Smooth muscle cell (in vitro differentiated cells): ENCODE measurements at regions not wholly inside any gene's neighbourhood (a gene's known extent, or its start where the extent isn't known, plus 50 kb on each side); places are given as distances from the start of the nearest gene placed in this dataset.

Experiments
- DNase-seq: peaks from one replicate; lab custom pipeline; 2025; ENCODE audit not compliant: unreplicated experiment; lab: John Stamatoyannopoulos, UW
- H2AFZ ChIP-seq: fragments of 200-600 bp; sonication (generic); 2 replicates; pipeline ENCODE4 v1.6.0; 2016; ENCODE audit warnings: antibody characterized with exemption, low read depth, mild to moderate bottlenecking
- H3F3A ChIP-seq: fragments of 200-600 bp; sonication (generic); 2 replicates; pipeline ENCODE4 v1.6.0; 2017; ENCODE audit warnings: antibody characterized with exemption, low read depth
- H3K27ac ChIP-seq: fragments of 200-600 bp; sonication (generic); 2 replicates; pipeline ENCODE4 v1.5.1; 2016; ENCODE audit warnings: low read depth, mild to moderate bottlenecking
- H3K27me3 ChIP-seq: fragments of 200-600 bp; sonication (generic); 2 replicates; pipeline ENCODE4 v1.6.1; 2016; ENCODE audit warnings: low read depth, mild to moderate bottlenecking
- H3K36me3 ChIP-seq: fragments of 200-600 bp; sonication (generic); 2 replicates; pipeline ENCODE4 v1.5.1; 2016; ENCODE audit warnings: low read depth
- H3K4me1 ChIP-seq: fragments of 200-600 bp; sonication (generic); 2 replicates; pipeline ENCODE4 v1.5.1; 2016; ENCODE audit warnings: low read depth
- H3K4me2 ChIP-seq: fragments of 200-600 bp; sonication (generic); 2 replicates; pipeline ENCODE4 v1.6.0; 2016; ENCODE audit warnings: mild to moderate bottlenecking
- H3K4me3 ChIP-seq: fragments of 200-600 bp; sonication (generic); 2 replicates; pipeline ENCODE4 v1.5.1; 2016; ENCODE audit warnings: mild to moderate bottlenecking
- H3K79me2 ChIP-seq: fragments of 200-600 bp; sonication (generic); 2 replicates; pipeline ENCODE4 v1.6.0; 2016; ENCODE audit warnings: low read depth, mild to moderate bottlenecking
- H3K9ac ChIP-seq: fragments of 200-600 bp; sonication (generic); 2 replicates; pipeline ENCODE4 v1.6.0; 2016; ENCODE audit warnings: low read depth
- H3K9me3 ChIP-seq: fragments of 200-600 bp; sonication (generic); replicated peaks from 2 replicates; pipeline ENCODE4 v1.5.1; 2016; ENCODE audit warnings: low read depth
- H4K20me1 ChIP-seq: fragments of 200-600 bp; sonication (generic); 2 replicates; pipeline ENCODE4 v1.6.0; 2016; ENCODE audit warnings: low read depth
- WGBS: methylation state at CpG from one replicate; pipeline ENCODE4 v1.1.7; 2016; ENCODE audit warnings: low lambda C conversion rate; 5-methylcytosine and 5-hydroxymethylcytosine counted together
- TF ChIP-seq, protein P1 (sequence below): fragments of 200-600 bp; sonication (generic); IDR thresholded peaks from 2 replicates; pipeline ENCODE4 v1.5.1; 2017; ENCODE audit warnings: borderline replicate concordance, mild to moderate bottlenecking, antibody characterized with exemption; ENCODE audit not compliant: insufficient read depth, poor library complexity, severe bottlenecking

DNA sequence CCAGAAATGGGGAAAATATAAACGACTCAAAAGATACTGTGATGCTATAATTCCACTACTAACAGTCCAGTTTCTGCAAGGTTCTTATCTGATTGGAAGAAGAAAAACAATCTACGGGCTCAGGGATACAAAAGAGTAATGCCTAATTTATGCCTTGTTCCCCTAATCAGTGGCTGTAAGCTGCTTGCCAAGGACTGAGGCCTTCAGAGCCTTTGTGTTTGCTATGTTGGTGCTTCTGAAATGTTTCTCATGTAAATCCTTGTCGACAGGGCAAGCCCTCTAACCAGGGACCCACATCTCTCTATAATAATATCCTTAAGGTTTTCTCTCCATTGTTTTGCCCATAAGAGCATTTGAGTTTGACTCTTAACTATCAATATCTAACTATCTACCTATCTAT, 89.7 kb upstream of the CLDN10 start:
- no peak overlapping the region for H3K4me2 ChIP-seq
- H3K27ac ChIP-seq: no peak overlapping the region
- no peak overlapping the region for H3K4me3 ChIP-seq
- H3K9me3 ChIP-seq: no peaks in the 10 kb centered on the region
- TF ChIP-seq, protein P1, sequence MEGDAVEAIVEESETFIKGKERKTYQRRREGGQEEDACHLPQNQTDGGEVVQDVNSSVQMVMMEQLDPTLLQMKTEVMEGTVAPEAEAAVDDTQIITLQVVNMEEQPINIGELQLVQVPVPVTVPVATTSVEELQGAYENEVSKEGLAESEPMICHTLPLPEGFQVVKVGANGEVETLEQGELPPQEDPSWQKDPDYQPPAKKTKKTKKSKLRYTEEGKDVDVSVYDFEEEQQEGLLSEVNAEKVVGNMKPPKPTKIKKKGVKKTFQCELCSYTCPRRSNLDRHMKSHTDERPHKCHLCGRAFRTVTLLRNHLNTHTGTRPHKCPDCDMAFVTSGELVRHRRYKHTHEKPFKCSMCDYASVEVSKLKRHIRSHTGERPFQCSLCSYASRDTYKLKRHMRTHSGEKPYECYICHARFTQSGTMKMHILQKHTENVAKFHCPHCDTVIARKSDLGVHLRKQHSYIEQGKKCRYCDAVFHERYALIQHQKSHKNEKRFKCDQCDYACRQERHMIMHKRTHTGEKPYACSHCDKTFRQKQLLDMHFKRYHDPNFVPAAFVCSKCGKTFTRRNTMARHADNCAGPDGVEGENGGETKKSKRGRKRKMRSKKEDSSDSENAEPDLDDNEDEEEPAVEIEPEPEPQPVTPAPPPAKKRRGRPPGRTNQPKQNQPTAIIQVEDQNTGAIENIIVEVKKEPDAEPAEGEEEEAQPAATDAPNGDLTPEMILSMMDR: no peak
- H3K27me3 ChIP-seq: no peaks in the 10 kb centered on the region
- no peaks in the 10 kb centered on the region for H3K4me1 ChIP-seq
- 68% methylated on average over 3 of the region's 3 CpGs for WGBS
- H3K36me3 ChIP-seq: no peaks in the 10 kb centered on the region
- H3K9ac ChIP-seq: no peak overlapping the region
- DNase-seq: no peak
- no peaks in the 10 kb centered on the region for H3K79me2 ChIP-seq
- no peaks in the 10 kb centered on the region for H4K20me1 ChIP-seq
- H3F3A ChIP-seq: no peaks in the 10 kb centered on the region
- H2AFZ ChIP-seq: no peak overlapping the region

DNA sequence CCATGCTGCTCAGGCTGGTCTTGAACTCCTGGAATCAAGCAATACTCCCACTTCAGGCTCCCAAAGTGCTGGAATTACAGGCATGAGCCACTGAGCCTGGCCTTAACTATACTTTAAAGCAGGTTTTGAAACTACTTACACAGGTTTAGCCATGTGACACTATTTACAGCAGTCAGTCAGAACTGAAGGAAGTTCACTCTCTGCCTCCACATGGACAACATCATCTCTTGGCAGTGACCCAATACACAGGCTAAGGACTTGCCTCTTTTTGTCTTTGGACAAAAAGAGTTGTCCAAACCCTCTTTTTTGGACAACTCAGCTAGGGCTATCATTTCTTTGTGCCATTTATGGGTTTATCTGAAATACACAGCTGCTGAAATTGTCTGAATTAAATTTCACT, 89.0 kb upstream of the CLDN10 start:
- no peak overlapping the region for H3K4me3 ChIP-seq
- H4K20me1 ChIP-seq: no peaks in the 10 kb centered on the region
- H3K36me3 ChIP-seq: no peaks in the 10 kb centered on the region
- no peak overlapping the region for H3K9ac ChIP-seq
- no peak overlapping the region for H3K4me2 ChIP-seq
- no peaks in the 10 kb centered on the region for H3K79me2 ChIP-seq
- no peaks in the 10 kb centered on the region for H3K27me3 ChIP-seq
- no peaks in the 10 kb centered on the region for H3K4me1 ChIP-seq
- no peak overlapping the region for H2AFZ ChIP-seq
- no peaks in the 10 kb centered on the region for H3F3A ChIP-seq
- DNase-seq: no peak
- H3K27ac ChIP-seq: no peak overlapping the region
- no peaks in the 10 kb centered on the region for H3K9me3 ChIP-seq
- TF ChIP-seq, protein P1: no peak

DNA sequence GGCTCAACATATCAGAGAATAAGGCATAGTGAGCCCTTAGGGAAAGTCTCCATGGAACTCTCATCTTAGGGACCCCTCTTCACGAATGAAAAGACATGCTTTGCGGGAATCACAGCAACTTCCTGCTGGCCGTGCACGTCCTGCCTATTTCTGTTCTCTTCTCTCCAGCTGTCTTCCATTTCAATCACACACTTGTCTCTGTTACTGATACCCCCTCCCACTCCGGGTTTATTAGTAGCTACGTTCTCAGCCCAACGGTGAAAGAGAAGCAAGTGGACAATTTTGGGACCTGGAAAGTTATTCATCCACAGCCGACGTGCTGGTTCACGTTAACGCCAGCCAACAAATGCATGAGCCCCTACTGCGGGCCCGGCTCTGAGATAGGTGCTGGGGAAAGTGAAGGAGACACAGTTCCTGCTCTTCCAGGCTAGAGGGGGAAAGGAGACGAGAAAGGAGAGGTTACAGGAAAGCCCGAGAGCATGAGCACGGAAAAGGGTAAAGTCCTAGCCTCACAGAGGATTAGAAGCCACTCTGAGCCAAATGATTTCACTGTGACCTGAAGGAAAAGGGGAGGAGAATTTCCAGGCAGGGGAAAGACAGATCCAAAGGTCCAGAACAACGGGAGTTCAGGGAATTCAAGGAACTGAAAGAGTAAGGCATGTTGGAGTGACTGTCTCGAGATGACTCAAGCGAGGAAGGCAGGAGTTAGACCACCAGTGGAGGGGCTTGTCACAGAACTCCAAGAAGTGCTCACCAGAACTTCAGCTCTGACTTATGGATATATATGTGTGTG, 81.8 kb upstream of the CLDN10 start:
- WGBS: 85% methylated on average over 19 of the region's 19 CpGs

More for the DNA sequence above, 81.8 kb upstream of the CLDN10 start:
- Histone ChIP-seq H3F3A (no peaks in the 10 kb centered on the region), H3K36me3 (no peaks in the 10 kb centered on the region), H3K27me3 (peaks cover 6% of the 10 kb centered on the region), H3K9ac (no peak overlapping the region), H3K4me2 (no peak overlapping the region), H3K9me3 (no peaks in the 10 kb centered on the region), H3K4me1 (no peaks in the 10 kb centered on the region), H4K20me1 (no peaks in the 10 kb centered on the region), H2AFZ (no peak overlapping the region), H3K79me2 (no peaks in the 10 kb centered on the region), H3K4me3 (no peak overlapping the region), H3K27ac (no peak overlapping the region)
- no peak for DNase-seq
- TF ChIP-seq, protein P1: no peak
